Epidermal melanocyte (primary cell): ENCODE measurements at regions not wholly inside any gene's neighbourhood (a gene's known extent, or its start where the extent isn't known, plus 50 kb on each side); places are given as distances from the start of the nearest gene placed in this dataset.

Source experiments
- DNase-seq: peaks from one replicate; pipeline ENCODE4 v3.0.0; 2011; ENCODE audit warnings: low spot score; ENCODE audit not compliant: insufficient read length

- no peak for DNase-seq
Measured at GRCh38 chr5:61686491-61687257, 354.6 kb downstream of the ZSWIM6 start.

- no peak for DNase-seq
Measured at GRCh38 chr5:61687371-61687770, 355.3 kb downstream of the ZSWIM6 start.

DNA sequence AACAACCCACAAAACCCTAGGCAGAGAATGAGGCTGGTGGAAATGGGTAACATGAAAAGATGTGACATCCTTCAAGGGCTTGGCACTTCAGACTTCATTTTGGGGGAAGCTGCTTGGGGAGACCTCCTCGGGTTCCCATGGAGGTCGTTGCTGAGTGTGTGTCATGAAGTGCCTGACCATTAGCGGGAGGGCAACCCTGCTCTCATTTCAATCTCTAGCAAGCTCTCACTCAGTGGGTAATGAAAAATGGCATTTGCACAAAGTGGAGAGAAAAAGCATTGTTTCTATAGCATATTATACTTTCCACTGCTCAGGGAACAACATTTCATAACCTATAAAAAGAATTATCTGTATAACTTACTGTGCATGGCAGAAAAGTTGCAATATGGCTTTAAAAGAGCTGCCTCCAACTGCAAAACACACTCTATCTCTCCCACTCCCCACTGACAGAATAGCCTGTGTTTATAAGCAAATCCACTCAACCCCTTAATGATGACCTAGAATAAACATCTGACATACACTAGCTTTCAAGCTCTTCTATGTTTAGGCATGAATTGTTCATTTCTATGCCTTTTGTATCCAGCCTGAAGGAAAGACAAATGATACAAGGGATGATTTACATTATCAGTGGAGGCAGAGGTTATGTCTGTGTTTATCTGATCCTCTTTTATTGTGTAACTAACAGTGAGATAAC, 357.2 kb downstream of the ZSWIM6 start:
- DNase-seq = no peak

GRCh38 chr5:61697809-61698558, 365.9 kb downstream of the ZSWIM6 start:
- no peak for DNase-seq

DNA sequence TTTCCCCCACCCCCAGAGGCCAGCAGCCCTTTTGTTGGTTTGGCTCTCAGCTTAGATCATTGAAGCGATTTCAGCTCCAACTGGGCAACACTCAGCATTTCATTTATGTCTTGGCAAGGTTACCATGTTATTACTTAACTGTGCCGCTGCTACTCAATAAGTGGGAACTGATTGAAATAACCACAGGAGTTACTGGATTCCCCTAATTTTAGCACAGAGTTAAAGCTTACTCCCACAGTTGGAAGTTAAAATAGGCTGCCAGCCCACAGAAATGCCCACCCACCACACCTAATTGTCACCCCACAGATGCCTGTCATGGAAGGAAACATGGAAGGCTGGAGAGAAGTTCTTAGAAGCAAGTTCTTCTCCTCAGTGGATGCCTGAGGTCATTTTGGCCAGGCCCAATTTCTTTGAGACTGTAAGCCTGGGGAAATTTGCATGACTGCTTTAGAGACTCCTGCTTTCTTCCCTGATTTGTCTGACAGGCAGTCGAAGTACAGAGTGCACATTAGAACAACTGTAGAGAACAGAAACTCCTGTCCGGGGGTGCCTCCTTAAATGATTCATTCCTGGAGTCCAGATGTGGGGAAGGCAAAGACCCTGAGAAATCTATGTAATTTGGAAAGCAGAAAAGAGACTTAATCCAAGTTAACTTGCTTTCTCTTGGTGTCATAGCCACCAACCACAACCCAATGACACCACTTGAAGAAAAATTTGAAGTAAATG, 370.0 kb downstream of the ZSWIM6 start:
- DNase-seq = no peak

DNA sequence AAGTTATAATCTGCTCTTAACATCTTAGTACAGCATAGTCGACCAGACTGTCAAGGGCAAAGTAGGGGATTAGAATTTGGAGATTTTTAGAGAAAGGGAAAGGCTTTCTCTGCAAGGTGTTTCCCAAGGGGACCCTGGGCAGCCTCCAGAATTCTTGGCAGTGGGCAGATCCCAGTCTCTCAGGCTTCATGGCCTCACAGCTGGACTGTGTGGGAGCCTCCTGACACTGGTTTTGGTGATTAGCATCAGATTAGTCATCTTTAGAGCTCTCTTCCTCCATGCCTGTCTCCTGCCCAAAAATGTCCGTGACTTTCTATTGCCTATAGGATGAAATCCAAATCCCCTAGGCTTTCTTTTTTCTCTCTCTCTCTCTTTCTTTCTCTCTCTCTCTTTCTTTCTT, 370.7 kb downstream of the ZSWIM6 start:
- DNase-seq = no peak

DNA sequence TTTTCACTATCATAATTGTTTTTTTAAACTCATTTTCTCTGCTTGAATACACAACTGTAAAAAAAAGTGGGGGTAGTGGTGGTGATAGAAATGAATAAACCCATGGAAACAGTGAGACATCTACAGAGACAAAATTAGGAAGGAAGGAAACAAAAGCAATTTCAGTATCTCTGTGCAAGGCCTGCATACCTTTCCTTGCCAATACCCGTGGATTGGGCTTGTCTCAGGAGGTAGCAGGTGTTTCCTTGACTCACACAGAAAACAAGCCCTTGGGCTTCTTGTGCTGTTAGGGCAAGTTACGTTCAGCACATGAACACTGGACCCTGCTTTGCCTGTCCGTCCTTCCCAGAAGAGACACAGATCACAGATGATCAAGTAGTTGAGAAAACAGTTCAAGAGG, 372.2 kb downstream of the ZSWIM6 start:
- no peak for DNase-seq

DNA sequence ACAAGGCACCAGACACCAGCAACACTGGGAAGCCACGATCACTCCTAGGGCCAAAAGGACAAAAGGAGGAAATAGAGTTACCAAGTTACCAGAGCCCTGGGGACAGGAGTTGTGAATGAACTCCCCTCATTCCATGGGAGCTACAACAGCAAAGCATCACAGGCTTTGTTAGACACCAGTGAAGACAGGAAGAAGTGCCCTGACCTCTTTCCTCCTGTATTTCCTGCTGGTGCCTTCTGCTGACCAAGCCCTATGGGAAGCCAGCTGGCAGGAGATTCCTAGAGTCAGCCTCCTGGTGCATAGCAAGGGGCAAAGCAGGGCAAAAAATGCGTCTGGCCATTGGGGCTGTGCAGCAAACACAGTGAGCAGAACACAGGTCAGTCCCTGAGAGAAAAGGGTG, 374.7 kb downstream of the ZSWIM6 start:
- no peak for DNase-seq

DNA sequence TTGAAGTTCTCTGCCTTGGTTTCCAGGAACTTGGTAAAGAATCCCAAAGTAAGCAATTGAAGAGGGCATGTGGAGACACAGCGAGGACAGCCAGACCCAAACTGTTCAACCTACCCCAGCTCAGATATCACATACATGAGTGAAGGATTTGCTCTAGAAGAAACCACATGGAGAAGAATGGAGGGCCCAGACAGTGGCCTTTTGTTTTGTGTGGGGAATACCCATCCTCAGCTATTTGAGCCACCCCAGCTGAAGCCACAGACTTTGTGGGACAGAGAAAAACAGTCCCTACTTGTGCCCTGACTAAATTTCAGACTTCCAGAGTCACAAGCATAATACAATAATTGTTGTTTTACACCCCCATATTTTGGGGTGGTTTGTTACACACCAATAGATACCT, 387.1 kb downstream of the ZSWIM6 start:
- no peak for DNase-seq

DNA sequence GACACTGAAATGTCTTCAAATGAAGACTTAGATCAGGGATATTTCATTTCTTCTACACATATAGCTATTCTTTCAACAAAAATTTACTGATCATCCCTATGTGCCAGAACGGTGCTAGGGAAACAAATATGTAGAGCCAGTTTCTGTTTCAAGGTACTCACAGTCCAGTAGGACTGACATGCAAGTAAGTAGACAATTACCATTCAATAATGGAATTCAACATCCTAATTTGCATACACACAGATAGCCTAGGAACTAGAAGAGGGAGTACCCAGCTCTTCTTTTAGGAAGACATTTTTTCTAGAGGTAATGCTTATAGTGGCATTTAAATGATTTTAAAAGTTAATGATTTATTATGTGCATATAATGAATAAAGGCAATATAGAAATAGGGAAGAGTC, 388.8 kb downstream of the ZSWIM6 start:
- no peak for DNase-seq

- DNase-seq = no peak
Measured at GRCh38 chr5:61724102-61724501, 392.0 kb downstream of the ZSWIM6 start.

DNA sequence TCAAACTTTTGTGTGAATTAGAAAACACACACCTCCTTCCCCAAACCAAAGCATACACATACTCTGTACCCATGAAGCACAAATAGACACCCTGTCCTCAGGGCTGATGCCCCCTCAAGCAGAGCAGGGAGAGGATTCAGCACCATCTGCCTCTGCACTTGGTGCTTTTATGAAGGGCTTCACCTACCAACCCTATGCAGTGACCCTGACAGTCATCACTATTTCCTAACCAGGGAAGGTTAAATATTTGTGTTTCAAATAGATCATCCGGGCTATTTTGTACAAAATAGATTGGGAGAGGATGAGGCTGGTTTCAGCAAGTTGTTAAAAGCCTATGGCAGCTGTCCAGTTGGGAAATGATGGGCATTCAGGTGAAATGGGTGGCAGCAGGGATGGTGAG, 396.2 kb downstream of the ZSWIM6 start:
- DNase-seq = no peak

GRCh38 chr5:61730866-61731265, 398.8 kb downstream of the ZSWIM6 start:
- no peak for DNase-seq

DNA sequence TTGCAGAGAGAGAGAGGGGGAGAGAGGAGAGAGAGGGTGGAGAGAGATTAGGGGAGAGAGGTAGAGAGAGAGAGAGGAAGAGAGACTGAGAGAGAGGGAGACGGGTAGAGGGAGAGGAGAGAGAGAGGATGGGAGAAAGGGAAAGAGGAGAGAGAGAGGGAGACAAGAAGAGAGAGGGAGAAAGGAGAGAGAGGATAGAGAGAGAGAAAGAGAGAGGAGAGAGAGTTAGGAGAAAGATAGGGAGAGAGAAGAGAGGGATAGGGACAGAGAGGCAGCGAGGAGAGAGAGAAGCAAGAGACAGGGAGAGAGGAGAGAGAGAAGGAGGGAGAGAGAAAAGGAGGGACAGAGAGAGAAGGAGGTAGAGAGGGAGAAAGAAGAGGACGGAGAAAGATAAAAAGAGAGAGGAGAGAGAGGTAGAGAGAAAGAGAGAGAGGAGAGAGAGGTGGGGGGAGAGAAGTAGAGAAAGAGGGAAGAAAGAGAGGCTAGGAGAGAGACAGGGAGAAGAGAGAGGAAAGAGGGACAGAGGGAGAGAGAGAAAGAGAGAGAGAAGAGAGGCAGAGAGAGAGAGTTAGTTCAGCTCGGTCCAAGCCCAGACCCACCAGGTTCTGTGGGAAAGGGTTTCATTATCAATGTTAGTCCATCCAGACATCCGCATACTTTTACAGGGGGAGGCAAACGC, 399.3 kb downstream of the ZSWIM6 start:
- DNase-seq = no peak

DNA sequence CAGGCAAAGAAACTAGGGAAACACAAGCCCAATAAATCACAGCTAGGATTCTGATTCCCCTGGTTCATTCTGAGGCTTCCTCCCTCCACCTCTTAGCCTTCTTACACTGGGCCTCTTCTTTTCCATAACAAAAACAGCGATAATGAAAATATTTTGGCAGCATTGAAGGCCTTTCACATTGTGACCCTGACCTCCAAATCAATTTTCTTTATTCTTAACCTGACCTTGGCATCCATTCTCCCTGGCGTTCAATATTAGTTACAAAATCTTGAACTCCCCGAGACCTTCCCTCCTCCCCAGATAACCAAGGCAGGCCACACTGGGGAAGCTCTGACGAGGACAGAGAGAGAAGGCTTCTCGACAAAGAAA, 399.9 kb downstream of the ZSWIM6 start:
- no peak for DNase-seq

GRCh38 chr5:61732369-61732768, 400.3 kb downstream of the ZSWIM6 start:
- no peak for DNase-seq

- DNase-seq = no peak
Measured at GRCh38 chr5:61732796-61733195, 400.7 kb downstream of the ZSWIM6 start.

- DNase-seq = no peak
Measured at GRCh38 chr5:61734001-61734400, 401.9 kb downstream of the ZSWIM6 start.

DNA sequence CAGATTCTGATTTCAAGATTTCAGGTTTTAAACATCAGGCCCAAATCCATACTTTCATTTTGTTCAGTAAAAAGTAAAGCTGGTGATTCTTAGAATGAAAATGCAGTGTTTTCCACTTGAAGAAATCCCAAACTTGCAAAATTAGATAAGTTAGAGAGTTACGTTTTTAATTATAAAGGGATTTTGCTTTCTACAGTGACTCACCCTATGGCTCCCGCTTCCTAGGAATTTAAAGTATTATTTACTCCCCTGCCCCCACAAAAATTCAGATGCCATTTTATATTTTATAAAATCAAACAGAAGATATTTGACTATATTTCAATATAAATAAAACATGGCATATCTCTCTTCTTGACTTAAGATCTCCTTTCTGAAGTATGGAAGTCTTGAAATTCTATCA, 402.9 kb downstream of the ZSWIM6 start:
- no peak for DNase-seq

DNA sequence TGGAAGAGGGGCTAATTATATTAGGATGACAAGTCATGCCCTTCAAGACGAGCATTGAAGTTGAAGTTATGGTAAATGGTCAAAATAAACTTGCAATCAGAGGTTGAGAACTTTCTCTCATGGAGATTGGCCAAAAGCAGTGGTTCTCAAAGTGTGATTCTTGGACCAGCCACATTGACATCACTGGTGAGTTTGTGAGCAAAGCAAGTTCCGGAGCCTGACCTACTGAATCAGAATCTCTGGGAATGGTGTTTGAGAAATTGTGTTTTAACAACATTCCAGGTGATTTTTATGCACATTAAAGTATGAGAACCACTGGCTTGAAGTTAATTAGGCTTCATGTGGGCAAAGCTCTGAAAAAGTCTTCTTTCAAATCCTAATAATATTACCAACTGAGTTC, 403.5 kb downstream of the ZSWIM6 start:
- DNase-seq = no peak

- no peak for DNase-seq
Measured at GRCh38 chr5:61735995-61736394, 403.9 kb downstream of the ZSWIM6 start.
